Thoracic aorta (tissue), 2 donors: ENCODE measurements at regions not wholly inside any gene's neighbourhood (a gene's known extent, or its start where the extent isn't known, plus 50 kb on each side); places are given as distances from the start of the nearest gene placed in this dataset.

ENCODE experiments used
- ATAC-seq: fragments of 150-250 bp; one replicate; pipeline ENCODE4 v1.8.0; 2017; ENCODE audit warnings: low read depth; ENCODE audit not compliant: insufficient number of reproducible peaks, low FRiP score
- DNase-seq: peaks from one replicate; pipeline ENCODE4 v3.0.0-alpha.2; 2020; ENCODE audit warnings: low spot score
- H3K27ac ChIP-seq, 2 donors: fragments of 200-600 bp; sonication (generic); 1 replicate in 1 of 2; 2 replicates in 1 of 2; pipeline ENCODE4 v1.5.1; 2016; ENCODE audit warnings: mild to moderate bottlenecking in 2 of 2, moderate library complexity in 2 of 2
- H3K27me3 ChIP-seq: fragments of 200-600 bp; sonication (generic); replicated peaks from 2 replicates; pipeline ENCODE4 v1.6.0; 2016; ENCODE audit warnings: mild to moderate bottlenecking; ENCODE audit not compliant: insufficient read depth
- H3K36me3 ChIP-seq: fragments of 200-600 bp; sonication (generic); one replicate; pipeline ENCODE4 v1.5.1; 2016
- H3K4me1 ChIP-seq, 2 donors: fragments of 200-600 bp; sonication (generic); 1 replicate in 1 of 2; 2 replicates in 1 of 2; pipeline versions ENCODE4 v1.5.1 to v1.6.0; 2016; ENCODE audit warnings: low read depth in 2 of 2, mild to moderate bottlenecking in 1 of 2; ENCODE audit not compliant: control insufficient read depth in 1 of 2
- H3K4me3 ChIP-seq: fragments of 200-600 bp; sonication (generic); 2 replicates; pipeline ENCODE4 v1.5.1; 2016; ENCODE audit warnings: mild to moderate bottlenecking
- H3K9me3 ChIP-seq: fragments of 200-600 bp; sonication (generic); 2 replicates; pipeline ENCODE4 v1.5.1; 2016
- TF ChIP-seq, protein P1 (sequence below): fragments of 200-600 bp; sonication (generic); IDR thresholded peaks from one replicate; pipeline ENCODE4 v1.5.1; 2019; ENCODE audit warnings: antibody characterized with exemption

DNA sequence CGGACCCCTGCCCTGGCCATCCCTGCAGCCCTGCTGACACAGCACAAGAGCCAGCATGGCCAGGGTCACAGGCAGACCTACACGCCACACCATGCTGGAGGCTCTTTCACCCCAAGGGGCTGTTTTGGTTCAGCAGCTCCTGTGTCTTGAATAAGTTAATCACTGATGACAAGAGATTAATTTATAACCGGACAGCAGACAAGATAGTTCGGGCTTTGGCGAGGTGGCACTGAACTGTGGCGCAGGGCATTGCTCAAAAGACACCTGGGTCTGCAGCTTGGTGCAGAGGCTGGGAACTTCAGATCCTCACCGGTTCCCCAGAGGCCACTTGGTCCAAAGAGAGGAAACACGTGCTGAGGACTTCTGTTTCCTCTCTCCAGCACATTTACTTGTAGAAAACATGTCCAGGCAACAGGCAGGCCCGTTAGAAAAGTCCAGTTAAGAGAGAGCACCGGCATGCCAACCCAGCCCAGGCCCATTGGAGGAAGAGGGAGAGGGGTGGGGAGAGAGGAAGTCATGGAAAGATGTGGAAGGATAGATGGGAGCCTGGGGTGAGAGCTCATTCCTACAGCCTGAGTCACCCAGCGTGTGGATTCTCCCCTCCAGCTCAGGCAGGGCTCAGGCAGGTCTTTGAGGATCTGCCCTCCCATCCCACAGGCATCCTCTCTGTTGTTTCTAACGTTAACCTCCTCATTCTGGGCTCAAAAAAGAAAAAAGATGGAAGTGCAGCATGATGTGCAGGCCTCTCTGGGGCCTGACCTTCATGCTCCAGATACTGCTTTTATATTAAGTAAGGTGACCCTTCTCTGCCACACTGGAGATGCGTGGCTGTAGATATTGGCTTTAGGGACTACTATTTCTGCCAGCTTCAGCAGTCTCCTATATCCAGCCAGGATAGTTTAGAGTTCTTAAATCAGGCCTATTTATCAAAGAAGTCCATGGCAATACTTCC is 80.0 kb upstream of the HNF1B start:
- no peak for ATAC-seq
- Histone ChIP-seq H3K4me3 (no peak overlapping the region), H3K27ac (no peak overlapping the region), H3K9me3 (no peaks in the 10 kb centered on the region), H3K4me1 (no peaks in the 10 kb centered on the region), H3K36me3 (no peaks in the 10 kb centered on the region), H3K27me3 (no peaks in the 10 kb centered on the region)
- TF ChIP-seq, protein P1, sequence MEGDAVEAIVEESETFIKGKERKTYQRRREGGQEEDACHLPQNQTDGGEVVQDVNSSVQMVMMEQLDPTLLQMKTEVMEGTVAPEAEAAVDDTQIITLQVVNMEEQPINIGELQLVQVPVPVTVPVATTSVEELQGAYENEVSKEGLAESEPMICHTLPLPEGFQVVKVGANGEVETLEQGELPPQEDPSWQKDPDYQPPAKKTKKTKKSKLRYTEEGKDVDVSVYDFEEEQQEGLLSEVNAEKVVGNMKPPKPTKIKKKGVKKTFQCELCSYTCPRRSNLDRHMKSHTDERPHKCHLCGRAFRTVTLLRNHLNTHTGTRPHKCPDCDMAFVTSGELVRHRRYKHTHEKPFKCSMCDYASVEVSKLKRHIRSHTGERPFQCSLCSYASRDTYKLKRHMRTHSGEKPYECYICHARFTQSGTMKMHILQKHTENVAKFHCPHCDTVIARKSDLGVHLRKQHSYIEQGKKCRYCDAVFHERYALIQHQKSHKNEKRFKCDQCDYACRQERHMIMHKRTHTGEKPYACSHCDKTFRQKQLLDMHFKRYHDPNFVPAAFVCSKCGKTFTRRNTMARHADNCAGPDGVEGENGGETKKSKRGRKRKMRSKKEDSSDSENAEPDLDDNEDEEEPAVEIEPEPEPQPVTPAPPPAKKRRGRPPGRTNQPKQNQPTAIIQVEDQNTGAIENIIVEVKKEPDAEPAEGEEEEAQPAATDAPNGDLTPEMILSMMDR: no peak
- no peak for DNase-seq

DNA sequence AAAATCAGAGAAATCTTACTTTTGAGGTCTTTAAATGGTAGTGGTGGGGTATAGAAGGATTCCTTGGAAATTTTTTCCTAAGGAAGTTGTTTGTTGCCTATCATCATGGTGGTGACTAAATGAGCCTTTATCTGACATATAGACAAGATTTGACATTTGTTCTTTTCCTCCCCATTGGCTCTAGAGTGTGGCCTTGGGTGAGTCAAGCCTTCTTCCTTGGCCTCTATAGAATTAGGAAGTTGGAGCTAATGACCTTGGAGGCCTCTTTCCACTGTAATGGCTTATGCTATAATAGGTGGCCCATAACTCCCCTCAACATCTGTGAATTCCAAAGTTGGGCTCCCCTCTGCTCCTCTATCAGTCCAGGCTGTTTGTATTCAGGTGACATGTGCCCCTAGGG is 79.1 kb upstream of the HNF1B start:
- Histone ChIP-seq H3K27ac (no peak overlapping the region), H3K4me3 (no peak overlapping the region), H3K36me3 (no peaks in the 10 kb centered on the region), H3K27me3 (no peaks in the 10 kb centered on the region), H3K4me1 (no peaks in the 10 kb centered on the region), H3K9me3 (no peaks in the 10 kb centered on the region)
- TF ChIP-seq, protein P1: no peak
- DNase-seq (no peak), ATAC-seq (no peak)

DNA sequence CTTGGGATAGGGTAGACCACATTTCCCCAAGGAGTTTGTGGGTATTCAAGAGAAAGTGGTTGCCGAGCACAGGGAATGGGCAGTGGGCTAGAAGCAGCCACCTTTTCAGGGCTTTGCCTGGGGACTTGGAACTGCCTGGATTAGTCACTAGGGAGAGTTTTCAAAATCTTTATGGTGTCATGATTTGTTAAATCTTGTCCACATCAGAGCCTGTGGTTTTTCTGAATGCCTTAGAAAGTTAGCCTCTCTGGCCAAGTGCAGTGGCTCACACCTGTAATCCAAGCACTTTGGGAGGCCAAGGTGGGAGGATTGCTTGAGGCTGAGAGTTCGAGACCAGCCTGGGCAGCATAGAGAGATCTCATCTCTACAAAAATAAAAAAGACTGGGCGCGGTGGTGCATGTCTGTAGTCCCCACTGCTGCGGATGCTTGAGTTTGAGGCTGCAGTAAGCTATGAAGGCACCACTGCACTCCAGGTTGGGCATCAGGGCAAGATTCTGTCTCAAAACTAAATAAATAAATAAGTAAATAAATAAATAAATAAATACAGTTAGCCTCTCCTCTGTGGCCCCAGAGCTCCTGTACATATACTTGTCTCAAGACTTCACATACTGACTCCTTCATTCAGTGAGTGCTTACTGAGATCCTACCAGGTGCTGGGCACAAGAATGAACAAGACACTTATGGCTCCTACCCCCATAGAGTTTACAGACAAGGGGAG is 76.3 kb upstream of the HNF1B start:
- no peaks in the 10 kb centered on the region for H3K9me3 ChIP-seq
- ATAC-seq (no peak), DNase-seq (no peak)
- H3K27ac ChIP-seq: no peak overlapping the region
- TF ChIP-seq, protein P1: no peak
- no peaks in the 10 kb centered on the region for H3K4me1 ChIP-seq
- no peaks in the 10 kb centered on the region for H3K36me3 ChIP-seq
- no peak overlapping the region for H3K4me3 ChIP-seq
- H3K27me3 ChIP-seq: no peaks in the 10 kb centered on the region

DNA sequence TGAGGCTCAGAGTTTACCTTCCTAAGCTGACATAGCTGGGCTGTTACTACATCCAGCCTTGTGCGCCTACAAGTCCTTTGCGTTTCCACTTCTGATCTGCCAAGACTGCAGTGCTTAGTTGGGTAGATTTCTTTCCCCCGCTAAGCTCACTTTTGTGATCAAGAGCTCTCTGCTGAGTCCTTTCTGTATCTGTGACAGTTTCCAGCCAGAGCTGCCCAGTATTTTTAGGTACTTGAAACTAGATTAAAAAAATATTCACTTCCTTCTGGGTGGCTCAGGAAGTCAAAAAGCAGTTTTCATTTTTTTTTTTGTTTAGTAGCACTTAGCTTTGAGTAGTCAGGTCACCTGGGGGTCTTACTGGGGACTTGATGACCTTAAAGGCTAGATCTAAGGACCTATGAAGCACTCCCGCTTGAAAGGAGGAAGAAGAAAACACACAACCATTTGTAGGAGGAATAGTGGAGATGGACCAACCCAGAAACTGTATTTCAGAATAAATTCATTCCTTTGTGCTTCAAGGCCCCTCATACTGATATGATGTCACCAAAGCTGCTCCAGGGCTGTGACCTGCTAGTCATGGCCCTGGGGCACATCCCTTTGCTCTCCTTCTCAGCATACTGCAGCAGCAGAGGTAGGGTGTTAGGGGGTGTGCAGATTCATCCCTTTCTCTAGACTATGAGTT is 75.6 kb upstream of the HNF1B start:
- Histone ChIP-seq H3K27me3 (no peaks in the 10 kb centered on the region), H3K4me1 (no peaks in the 10 kb centered on the region)

More for the DNA sequence above, 75.6 kb upstream of the HNF1B start:
- H3K9me3 ChIP-seq: no peaks in the 10 kb centered on the region
- H3K4me3 ChIP-seq: no peak overlapping the region
- TF ChIP-seq, protein P1: no peak
- no peaks in the 10 kb centered on the region for H3K36me3 ChIP-seq
- H3K27ac ChIP-seq: no peak overlapping the region
- ATAC-seq (no peak), DNase-seq (no peak)
